HEK293 (cell line): ENCODE measurements at regions not wholly inside any gene's neighbourhood (a gene's known extent, or its start where the extent isn't known, plus 50 kb on each side); places are given as distances from the start of the nearest gene placed in this dataset.

Source experiments
- CTCF ChIA-PET: fragments of 350-600 bp; formaldehyde crosslinking; extraction: SDS; loops from one replicate; lab custom pipeline; 2021; ENCODE audit warnings: antibody characterized with exemption; lab: Yijun Ruan, JAX
- POLR2A ChIA-PET: fragments of 300-600 bp; formaldehyde crosslinking; extraction: SDS; loops from one replicate; lab custom pipeline; 2020; ENCODE audit warnings: antibody characterized with exemption, inconsistent platforms; lab: Yijun Ruan, JAX
- H3K27ac ChIP-seq: fragments of 200-500 bp; sonication (Bioruptor generic); 2 replicates; pipeline ENCODE4 v1.5.1; 2014; ENCODE audit warnings: low read depth, low read length, control low read depth, inconsistent platforms; ENCODE audit errors: extremely low read depth
- H3K36me3 ChIP-seq, 2 experiments: fragments of 200-500 bp in 1 of 2; sonication (Bioruptor generic) in 1 of 2; 1 replicate in 1 of 2; 2 replicates in 1 of 2; pipeline ENCODE4 v1.5.1; 2014 to 2017; ENCODE audit warnings: inconsistent platforms in 2 of 2, low read length in 2 of 2; ENCODE audit not compliant: control insufficient read depth in 2 of 2, insufficient read depth in 1 of 2
- H3K4me1 ChIP-seq: fragments of 200-500 bp; sonication (Bioruptor generic); 2 replicates; pipeline ENCODE4 v1.5.1; 2014; ENCODE audit warnings: mild to moderate bottlenecking, low read length, inconsistent platforms; ENCODE audit not compliant: control insufficient read depth, insufficient read depth
- H3K4me3 ChIP-seq: 2 replicates; pipeline ENCODE4 v1.5.1; 2011; ENCODE audit warnings: low read depth, mild to moderate bottlenecking, control low read depth, low read length, moderate library complexity
- H3K9me3 ChIP-seq: fragments of 200-500 bp; sonication (Bioruptor generic); 2 replicates; pipeline ENCODE4 v1.5.1; 2014; ENCODE audit warnings: low read depth, low read length, inconsistent platforms; ENCODE audit not compliant: control insufficient read depth, insufficient read depth
- MEIS1 ChIP-seq: sonication (generic); formaldehyde crosslinking; IDR thresholded peaks from 2 replicates; pipeline ENCODE4 v1.8.1; 2022; ENCODE audit warnings: missing genetic modification reagents, mild to moderate bottlenecking, borderline replicate concordance
- SCRT2 ChIP-seq: fragments of 450-650 bp; formaldehyde crosslinking; IDR thresholded peaks from 2 replicates; pipeline ENCODE4 v1.5.1; 2016; ENCODE audit warnings: missing biosample characterization, missing genetic modification characterization
- YY2 ChIP-seq: fragments of 450-650 bp; formaldehyde crosslinking; IDR thresholded peaks from 2 replicates; pipeline ENCODE4 v1.5.1; 2016; ENCODE audit warnings: missing biosample characterization, missing genetic modification characterization
- ZBTB1 ChIP-seq: fragments of 450-650 bp; formaldehyde crosslinking; IDR thresholded peaks from 2 replicates; pipeline ENCODE4 v1.5.1; 2016; ENCODE audit warnings: missing biosample characterization, missing genetic modification characterization
- ZIC2 ChIP-seq: fragments of 450-650 bp; formaldehyde crosslinking; IDR thresholded peaks from 2 replicates; pipeline ENCODE4 v1.5.1; 2016; ENCODE audit warnings: missing biosample characterization, missing genetic modification characterization
- ZNF169 ChIP-seq: fragments of 450-650 bp; formaldehyde crosslinking; IDR thresholded peaks from 2 replicates; pipeline ENCODE4 v1.5.1; 2016; ENCODE audit warnings: missing biosample characterization, missing genetic modification characterization
- ZNF600 ChIP-seq: fragments of 450-650 bp; formaldehyde crosslinking; IDR thresholded peaks from 2 replicates; pipeline ENCODE4 v1.5.1; 2016; ENCODE audit warnings: missing biosample characterization, missing genetic modification characterization
- ZNF621 ChIP-seq: fragments of 450-650 bp; formaldehyde crosslinking; IDR thresholded peaks from 2 replicates; pipeline ENCODE4 v1.5.1; 2017; ENCODE audit warnings: missing biosample characterization, missing genetic modification characterization
- TF ChIP-seq, protein P1 (sequence below): IDR thresholded peaks from 2 replicates; pipeline ENCODE4 v1.6.1; 2011; ENCODE audit warnings: mild to moderate bottlenecking, low read depth, low read length, borderline replicate concordance
- TF ChIP-seq, protein P2 (sequence below): fragments of 450-650 bp; formaldehyde crosslinking; IDR thresholded peaks from 2 replicates; pipeline ENCODE4 v1.5.1; 2017; ENCODE audit warnings: missing biosample characterization, missing genetic modification characterization
- TF ChIP-seq, protein P3 (sequence below): fragments of 450-650 bp; formaldehyde crosslinking; IDR thresholded peaks from 2 replicates; pipeline ENCODE4 v1.5.1; 2017; ENCODE audit warnings: missing biosample characterization, mild to moderate bottlenecking, missing genetic modification characterization, moderate library complexity
- TF ChIP-seq, protein P4 (sequence below): fragments of 450-650 bp; formaldehyde crosslinking; conservative IDR thresholded peaks from 2 replicates; pipeline ENCODE4 v1.5.1; 2016; ENCODE audit warnings: low read depth, missing biosample characterization, missing genetic modification characterization
- TF ChIP-seq, protein P5 (sequence below): fragments of 450-650 bp; formaldehyde crosslinking; IDR thresholded peaks from 2 replicates; pipeline ENCODE4 v1.5.1; 2016; ENCODE audit warnings: missing biosample characterization, missing genetic modification characterization

DNA sequence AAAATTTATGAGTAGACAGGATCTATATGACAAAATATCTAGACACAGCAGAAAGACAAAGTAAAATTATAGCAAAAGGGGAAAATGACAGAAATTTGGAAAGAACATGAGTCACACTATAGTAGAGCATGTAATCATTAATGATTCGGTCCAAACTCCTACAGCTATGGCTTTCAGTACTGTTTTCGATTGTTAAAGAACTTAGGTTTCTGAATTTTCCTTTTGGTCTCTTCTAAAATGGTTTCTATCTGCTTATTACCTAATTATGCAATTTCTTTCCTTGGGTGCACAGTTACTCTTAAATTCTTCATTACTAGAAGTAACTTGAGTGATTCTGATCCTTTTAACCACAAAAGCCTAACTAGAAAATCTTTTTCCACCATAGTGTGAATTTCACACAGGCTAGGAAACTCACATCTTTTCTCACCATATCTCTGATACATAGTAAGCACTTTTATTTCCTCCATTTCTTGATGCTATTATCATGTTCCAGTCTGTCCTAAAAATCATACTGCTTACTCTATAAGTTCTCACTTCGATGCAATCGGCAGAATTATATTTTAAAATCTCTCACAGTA, 1101.4 kb downstream of the PCDH9 start:
- POLR2A ChIA-PET, result no interaction called here
- TF ChIP-seq ZNF621 (tag by site-specific recombination) (no peak), ZNF600 (tag by site-specific recombination) (no peak)
- TF ChIP-seq, protein P1, sequence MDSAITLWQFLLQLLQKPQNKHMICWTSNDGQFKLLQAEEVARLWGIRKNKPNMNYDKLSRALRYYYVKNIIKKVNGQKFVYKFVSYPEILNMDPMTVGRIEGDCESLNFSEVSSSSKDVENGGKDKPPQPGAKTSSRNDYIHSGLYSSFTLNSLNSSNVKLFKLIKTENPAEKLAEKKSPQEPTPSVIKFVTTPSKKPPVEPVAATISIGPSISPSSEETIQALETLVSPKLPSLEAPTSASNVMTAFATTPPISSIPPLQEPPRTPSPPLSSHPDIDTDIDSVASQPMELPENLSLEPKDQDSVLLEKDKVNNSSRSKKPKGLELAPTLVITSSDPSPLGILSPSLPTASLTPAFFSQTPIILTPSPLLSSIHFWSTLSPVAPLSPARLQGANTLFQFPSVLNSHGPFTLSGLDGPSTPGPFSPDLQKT, result 0 out of 2 replicates have a peak, but pooled peaks have one; percentile 68

DNA sequence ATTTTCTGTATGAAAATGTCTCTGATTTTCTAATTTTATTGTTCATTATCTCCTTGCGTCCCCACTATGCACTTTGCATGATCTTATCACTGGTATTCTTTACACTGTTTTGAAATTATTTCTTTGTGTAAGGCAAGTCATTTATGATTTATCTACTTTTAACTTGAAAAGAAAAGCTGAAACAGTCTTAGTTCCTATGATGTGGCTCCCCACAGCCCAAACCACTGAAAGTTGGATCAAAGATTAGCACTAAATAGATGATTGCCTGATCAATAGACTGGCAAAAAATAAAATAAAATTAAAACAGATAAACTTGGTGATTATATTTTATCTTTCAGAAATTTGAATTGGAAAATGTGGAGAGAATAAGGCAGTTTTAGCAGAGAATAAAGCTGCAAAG, 1101.9 kb downstream of the PCDH9 start:
- ChIA-PET POLR2A (no interaction called here), CTCF (no interaction called here)
- no peaks in the 10 kb centered on the region for H3K36me3 ChIP-seq

More for the DNA sequence above, 1101.4 kb downstream of the PCDH9 start:
- H3K4me3 ChIP-seq, result no peak overlapping the region
- CTCF ChIA-PET, result no interaction called here
- H3K9me3 ChIP-seq, result no peaks in the 10 kb centered on the region
- H3K27ac ChIP-seq, result no peak overlapping the region
- no peaks in the 10 kb centered on the region for H3K4me1 ChIP-seq
- no peaks in the 10 kb centered on the region for H3K36me3 ChIP-seq

More for the DNA sequence above, 1101.9 kb downstream of the PCDH9 start:
- Histone ChIP-seq H3K4me1 (no peaks in the 10 kb centered on the region), H3K9me3 (no peaks in the 10 kb centered on the region)
- no peak for TF ChIP-seq YY2
- TF ChIP-seq, protein P2, sequence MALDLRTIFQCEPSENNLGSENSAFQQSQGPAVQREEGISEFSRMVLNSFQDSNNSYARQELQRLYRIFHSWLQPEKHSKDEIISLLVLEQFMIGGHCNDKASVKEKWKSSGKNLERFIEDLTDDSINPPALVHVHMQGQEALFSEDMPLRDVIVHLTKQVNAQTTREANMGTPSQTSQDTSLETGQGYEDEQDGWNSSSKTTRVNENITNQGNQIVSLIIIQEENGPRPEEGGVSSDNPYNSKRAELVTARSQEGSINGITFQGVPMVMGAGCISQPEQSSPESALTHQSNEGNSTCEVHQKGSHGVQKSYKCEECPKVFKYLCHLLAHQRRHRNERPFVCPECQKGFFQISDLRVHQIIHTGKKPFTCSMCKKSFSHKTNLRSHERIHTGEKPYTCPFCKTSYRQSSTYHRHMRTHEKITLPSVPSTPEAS (tag by site-specific recombination), result no peak
- no peak for TF ChIP-seq SCRT2 (tag by site-specific recombination)
- TF ChIP-seq, protein P3, sequence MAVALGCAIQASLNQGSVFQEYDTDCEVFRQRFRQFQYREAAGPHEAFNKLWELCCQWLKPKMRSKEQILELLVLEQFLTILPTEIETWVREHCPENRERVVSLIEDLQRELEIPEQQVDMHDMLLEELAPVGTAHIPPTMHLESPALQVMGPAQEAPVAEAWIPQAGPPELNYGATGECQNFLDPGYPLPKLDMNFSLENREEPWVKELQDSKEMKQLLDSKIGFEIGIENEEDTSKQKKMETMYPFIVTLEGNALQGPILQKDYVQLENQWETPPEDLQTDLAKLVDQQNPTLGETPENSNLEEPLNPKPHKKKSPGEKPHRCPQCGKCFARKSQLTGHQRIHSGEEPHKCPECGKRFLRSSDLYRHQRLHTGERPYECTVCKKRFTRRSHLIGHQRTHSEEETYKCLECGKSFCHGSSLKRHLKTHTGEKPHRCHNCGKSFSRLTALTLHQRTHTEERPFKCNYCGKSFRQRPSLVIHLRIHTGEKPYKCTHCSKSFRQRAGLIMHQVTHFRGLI, result no peak
- TF ChIP-seq MEIS1, result no peak
- TF ChIP-seq ZIC2, result no peak
- TF ChIP-seq ZBTB1 (tag by site-specific recombination), result no peak
- TF ChIP-seq ZNF169, result no peak
- TF ChIP-seq, protein P4, sequence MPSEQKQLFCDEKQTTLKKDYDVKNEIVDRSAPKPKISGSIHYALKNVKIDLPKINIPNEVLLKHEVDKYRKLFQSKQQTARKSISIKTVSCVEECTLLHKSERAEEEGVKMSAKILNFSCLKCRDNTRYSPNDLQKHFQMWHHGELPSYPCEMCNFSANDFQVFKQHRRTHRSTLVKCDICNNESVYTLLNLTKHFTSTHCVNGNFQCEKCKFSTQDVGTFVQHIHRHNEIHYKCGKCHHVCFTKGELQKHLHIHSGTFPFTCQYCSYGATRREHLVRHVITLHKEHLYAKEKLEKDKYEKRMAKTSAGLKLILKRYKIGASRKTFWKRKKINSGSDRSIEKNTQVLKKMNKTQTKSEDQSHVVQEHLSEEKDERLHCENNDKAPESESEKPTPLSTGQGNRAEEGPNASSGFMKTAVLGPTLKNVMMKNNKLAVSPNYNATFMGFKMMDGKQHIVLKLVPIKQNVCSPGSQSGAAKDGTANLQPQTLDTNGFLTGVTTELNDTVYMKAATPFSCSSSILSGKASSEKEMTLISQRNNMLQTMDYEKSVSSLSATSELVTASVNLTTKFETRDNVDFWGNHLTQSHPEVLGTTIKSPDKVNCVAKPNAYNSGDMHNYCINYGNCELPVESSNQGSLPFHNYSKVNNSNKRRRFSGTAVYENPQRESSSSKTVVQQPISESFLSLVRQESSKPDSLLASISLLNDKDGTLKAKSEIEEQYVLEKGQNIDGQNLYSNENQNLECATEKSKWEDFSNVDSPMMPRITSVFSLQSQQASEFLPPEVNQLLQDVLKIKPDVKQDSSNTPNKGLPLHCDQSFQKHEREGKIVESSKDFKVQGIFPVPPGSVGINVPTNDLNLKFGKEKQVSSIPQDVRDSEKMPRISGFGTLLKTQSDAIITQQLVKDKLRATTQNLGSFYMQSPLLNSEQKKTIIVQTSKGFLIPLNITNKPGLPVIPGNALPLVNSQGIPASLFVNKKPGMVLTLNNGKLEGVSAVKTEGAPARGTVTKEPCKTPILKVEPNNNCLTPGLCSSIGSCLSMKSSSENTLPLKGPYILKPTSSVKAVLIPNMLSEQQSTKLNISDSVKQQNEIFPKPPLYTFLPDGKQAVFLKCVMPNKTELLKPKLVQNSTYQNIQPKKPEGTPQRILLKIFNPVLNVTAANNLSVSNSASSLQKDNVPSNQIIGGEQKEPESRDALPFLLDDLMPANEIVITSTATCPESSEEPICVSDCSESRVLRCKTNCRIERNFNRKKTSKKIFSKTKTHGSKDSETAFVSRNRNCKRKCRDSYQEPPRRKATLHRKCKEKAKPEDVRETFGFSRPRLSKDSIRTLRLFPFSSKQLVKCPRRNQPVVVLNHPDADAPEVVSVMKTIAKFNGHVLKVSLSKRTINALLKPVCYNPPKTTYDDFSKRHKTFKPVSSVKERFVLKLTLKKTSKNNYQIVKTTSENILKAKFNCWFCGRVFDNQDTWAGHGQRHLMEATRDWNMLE (tag by site-specific recombination), result no peak
- TF ChIP-seq, protein P5, sequence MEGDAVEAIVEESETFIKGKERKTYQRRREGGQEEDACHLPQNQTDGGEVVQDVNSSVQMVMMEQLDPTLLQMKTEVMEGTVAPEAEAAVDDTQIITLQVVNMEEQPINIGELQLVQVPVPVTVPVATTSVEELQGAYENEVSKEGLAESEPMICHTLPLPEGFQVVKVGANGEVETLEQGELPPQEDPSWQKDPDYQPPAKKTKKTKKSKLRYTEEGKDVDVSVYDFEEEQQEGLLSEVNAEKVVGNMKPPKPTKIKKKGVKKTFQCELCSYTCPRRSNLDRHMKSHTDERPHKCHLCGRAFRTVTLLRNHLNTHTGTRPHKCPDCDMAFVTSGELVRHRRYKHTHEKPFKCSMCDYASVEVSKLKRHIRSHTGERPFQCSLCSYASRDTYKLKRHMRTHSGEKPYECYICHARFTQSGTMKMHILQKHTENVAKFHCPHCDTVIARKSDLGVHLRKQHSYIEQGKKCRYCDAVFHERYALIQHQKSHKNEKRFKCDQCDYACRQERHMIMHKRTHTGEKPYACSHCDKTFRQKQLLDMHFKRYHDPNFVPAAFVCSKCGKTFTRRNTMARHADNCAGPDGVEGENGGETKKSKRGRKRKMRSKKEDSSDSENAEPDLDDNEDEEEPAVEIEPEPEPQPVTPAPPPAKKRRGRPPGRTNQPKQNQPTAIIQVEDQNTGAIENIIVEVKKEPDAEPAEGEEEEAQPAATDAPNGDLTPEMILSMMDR (tag by site-specific recombination), result no peak
- TF ChIP-seq, all 188 proteins: peak for 0
- Histone ChIP-seq H3K27ac (no peak overlapping the region), H3K4me3 (no peak overlapping the region)
